Smooth muscle cell (in vitro differentiated cells): ENCODE measurements at regions not wholly inside any gene's neighbourhood (a gene's known extent, or its start where the extent isn't known, plus 50 kb on each side); places are given as distances from the start of the nearest gene placed in this dataset.

ENCODE experiments used
- DNase-seq: peaks from one replicate; lab custom pipeline; 2025; ENCODE audit not compliant: unreplicated experiment; lab: John Stamatoyannopoulos, UW
- H2AFZ ChIP-seq: fragments of 200-600 bp; sonication (generic); 2 replicates; pipeline ENCODE4 v1.6.0; 2016; ENCODE audit warnings: antibody characterized with exemption, low read depth, mild to moderate bottlenecking
- H3F3A ChIP-seq: fragments of 200-600 bp; sonication (generic); 2 replicates; pipeline ENCODE4 v1.6.0; 2017; ENCODE audit warnings: antibody characterized with exemption, low read depth
- H3K27ac ChIP-seq: fragments of 200-600 bp; sonication (generic); 2 replicates; pipeline ENCODE4 v1.5.1; 2016; ENCODE audit warnings: low read depth, mild to moderate bottlenecking
- H3K27me3 ChIP-seq: fragments of 200-600 bp; sonication (generic); 2 replicates; pipeline ENCODE4 v1.6.1; 2016; ENCODE audit warnings: low read depth, mild to moderate bottlenecking
- H3K36me3 ChIP-seq: fragments of 200-600 bp; sonication (generic); 2 replicates; pipeline ENCODE4 v1.5.1; 2016; ENCODE audit warnings: low read depth
- H3K4me1 ChIP-seq: fragments of 200-600 bp; sonication (generic); 2 replicates; pipeline ENCODE4 v1.5.1; 2016; ENCODE audit warnings: low read depth
- H3K4me2 ChIP-seq: fragments of 200-600 bp; sonication (generic); 2 replicates; pipeline ENCODE4 v1.6.0; 2016; ENCODE audit warnings: mild to moderate bottlenecking
- H3K4me3 ChIP-seq: fragments of 200-600 bp; sonication (generic); 2 replicates; pipeline ENCODE4 v1.5.1; 2016; ENCODE audit warnings: mild to moderate bottlenecking
- H3K79me2 ChIP-seq: fragments of 200-600 bp; sonication (generic); 2 replicates; pipeline ENCODE4 v1.6.0; 2016; ENCODE audit warnings: low read depth, mild to moderate bottlenecking
- H3K9ac ChIP-seq: fragments of 200-600 bp; sonication (generic); 2 replicates; pipeline ENCODE4 v1.6.0; 2016; ENCODE audit warnings: low read depth
- H3K9me3 ChIP-seq: fragments of 200-600 bp; sonication (generic); replicated peaks from 2 replicates; pipeline ENCODE4 v1.5.1; 2016; ENCODE audit warnings: low read depth
- H4K20me1 ChIP-seq: fragments of 200-600 bp; sonication (generic); 2 replicates; pipeline ENCODE4 v1.6.0; 2016; ENCODE audit warnings: low read depth
- WGBS: methylation state at CpG from one replicate; pipeline ENCODE4 v1.1.7; 2016; ENCODE audit warnings: low lambda C conversion rate; 5-methylcytosine and 5-hydroxymethylcytosine counted together
- TF ChIP-seq, protein P1 (sequence below): fragments of 200-600 bp; sonication (generic); IDR thresholded peaks from 2 replicates; pipeline ENCODE4 v1.5.1; 2017; ENCODE audit warnings: borderline replicate concordance, mild to moderate bottlenecking, antibody characterized with exemption; ENCODE audit not compliant: insufficient read depth, poor library complexity, severe bottlenecking

DNA sequence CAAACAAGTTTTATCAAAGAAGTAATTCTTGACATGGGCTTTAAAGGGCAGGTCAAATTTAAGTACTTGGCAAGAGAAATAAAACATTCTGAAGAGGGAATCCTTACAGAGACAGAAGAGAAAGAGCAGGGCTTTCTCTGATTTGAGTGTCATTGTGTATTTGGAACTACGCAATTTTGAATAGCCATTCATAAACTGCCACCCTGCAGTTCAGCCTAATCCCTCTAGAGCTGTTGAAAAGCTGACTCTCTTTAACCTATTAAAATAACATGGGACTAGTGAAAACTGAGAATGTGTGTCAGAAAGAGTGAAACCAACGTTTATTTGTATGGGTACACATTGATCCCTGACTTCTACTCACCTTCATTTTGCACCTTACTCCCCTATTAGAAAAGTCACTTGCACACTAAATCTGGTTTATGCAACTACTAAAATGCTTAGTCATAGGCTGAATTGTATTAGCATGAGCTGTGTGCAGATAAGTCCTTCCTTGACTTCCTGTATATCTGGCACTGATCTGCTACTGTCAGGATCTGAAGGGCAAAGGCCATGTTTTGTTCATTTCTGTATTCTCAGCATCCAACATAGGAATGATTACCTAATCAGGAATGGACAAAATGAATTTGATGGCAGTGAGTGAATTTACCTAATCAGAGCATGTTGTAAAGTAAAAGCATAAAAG lies 458.9 kb downstream of the NOVA1 start:
- no peaks in the 10 kb centered on the region for H3K36me3 ChIP-seq
- H3K27ac ChIP-seq = no peak overlapping the region
- H3K4me3 ChIP-seq = no peak overlapping the region
- no peak overlapping the region for H2AFZ ChIP-seq
- no peaks in the 10 kb centered on the region for H3F3A ChIP-seq
- no peaks in the 10 kb centered on the region for H3K9me3 ChIP-seq
- 31% methylated on average over 2 of the region's 2 CpGs for WGBS
- no peaks in the 10 kb centered on the region for H3K79me2 ChIP-seq
- TF ChIP-seq, protein P1, sequence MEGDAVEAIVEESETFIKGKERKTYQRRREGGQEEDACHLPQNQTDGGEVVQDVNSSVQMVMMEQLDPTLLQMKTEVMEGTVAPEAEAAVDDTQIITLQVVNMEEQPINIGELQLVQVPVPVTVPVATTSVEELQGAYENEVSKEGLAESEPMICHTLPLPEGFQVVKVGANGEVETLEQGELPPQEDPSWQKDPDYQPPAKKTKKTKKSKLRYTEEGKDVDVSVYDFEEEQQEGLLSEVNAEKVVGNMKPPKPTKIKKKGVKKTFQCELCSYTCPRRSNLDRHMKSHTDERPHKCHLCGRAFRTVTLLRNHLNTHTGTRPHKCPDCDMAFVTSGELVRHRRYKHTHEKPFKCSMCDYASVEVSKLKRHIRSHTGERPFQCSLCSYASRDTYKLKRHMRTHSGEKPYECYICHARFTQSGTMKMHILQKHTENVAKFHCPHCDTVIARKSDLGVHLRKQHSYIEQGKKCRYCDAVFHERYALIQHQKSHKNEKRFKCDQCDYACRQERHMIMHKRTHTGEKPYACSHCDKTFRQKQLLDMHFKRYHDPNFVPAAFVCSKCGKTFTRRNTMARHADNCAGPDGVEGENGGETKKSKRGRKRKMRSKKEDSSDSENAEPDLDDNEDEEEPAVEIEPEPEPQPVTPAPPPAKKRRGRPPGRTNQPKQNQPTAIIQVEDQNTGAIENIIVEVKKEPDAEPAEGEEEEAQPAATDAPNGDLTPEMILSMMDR = no peak
- DNase-seq = no peak
- no peaks in the 10 kb centered on the region for H3K27me3 ChIP-seq
- H3K9ac ChIP-seq = no peak overlapping the region
- H4K20me1 ChIP-seq = no peaks in the 10 kb centered on the region
- peaks cover 8% of the 10 kb centered on the region for H3K4me1 ChIP-seq
- no peak overlapping the region for H3K4me2 ChIP-seq

- Histone ChIP-seq H4K20me1 (no peaks in the 10 kb centered on the region), H3K4me3 (no peak overlapping the region), H3K36me3 (no peaks in the 10 kb centered on the region), H3K9ac (no peak overlapping the region), H3K4me2 (no peak overlapping the region), H3K27me3 (no peaks in the 10 kb centered on the region), H2AFZ (no peak overlapping the region), H3K4me1 (peaks cover 8% of the 10 kb centered on the region), H3K9me3 (no peaks in the 10 kb centered on the region), H3K79me2 (no peaks in the 10 kb centered on the region), H3F3A (no peaks in the 10 kb centered on the region), H3K27ac (no peak overlapping the region)
- TF ChIP-seq, protein P1 = peak; percentile 31
- no peak for DNase-seq
- WGBS = 50% methylated on average over 1 of the region's 1 CpG
Observed at GRCh38 chr14:26137161-26137560, 460.7 kb downstream of the NOVA1 start.

DNA sequence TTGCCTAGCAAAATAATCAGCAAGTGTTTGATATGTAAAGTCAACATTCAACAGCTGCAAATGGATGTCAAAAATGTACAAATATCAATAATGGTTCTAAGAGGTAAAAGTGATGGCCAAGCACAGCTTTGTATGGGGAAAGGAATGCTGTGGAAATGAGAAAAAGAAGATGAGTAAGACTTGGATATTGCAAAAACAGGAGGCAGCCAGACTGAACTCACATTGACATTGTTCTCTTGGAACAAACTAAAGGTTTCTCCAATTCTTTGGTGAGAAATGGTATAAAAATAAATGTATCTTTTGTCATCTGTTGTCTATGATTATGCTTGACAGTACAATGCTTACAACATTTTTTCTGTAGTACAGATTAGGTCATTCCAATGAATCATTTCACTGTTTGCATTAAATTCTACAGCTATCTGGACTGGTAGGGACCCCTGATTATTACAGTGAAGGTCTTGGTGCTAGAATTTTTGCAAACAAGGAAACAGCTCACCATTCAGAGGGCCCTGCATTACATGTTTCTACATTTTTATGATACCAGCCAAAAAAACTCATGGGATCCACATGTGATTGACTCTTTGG lies 465.7 kb downstream of the NOVA1 start:
- H3K9me3 ChIP-seq = no peaks in the 10 kb centered on the region
- H4K20me1 ChIP-seq = no peaks in the 10 kb centered on the region
- no peaks in the 10 kb centered on the region for H3K36me3 ChIP-seq
- no peak overlapping the region for H3K9ac ChIP-seq
- no peaks in the 10 kb centered on the region for H3F3A ChIP-seq
- no peak overlapping the region for H2AFZ ChIP-seq
- H3K27ac ChIP-seq = no peak overlapping the region
- DNase-seq = no peak
- H3K27me3 ChIP-seq = no peaks in the 10 kb centered on the region
- H3K4me1 ChIP-seq = no peaks in the 10 kb centered on the region
- TF ChIP-seq, protein P1 = no peak
- H3K79me2 ChIP-seq = no peaks in the 10 kb centered on the region
- H3K4me3 ChIP-seq = no peak overlapping the region
- no peak overlapping the region for H3K4me2 ChIP-seq

- 86% methylated on average over 1 of the region's 1 CpG for WGBS
- H3K9me3 ChIP-seq = no peaks in the 10 kb centered on the region
Observed at GRCh38 chr14:26130690-26131089, 467.1 kb downstream of the NOVA1 start.

More at GRCh38 chr14:26130690-26131089, 467.1 kb downstream of the NOVA1 start:
- TF ChIP-seq, protein P1 = no peak
- Histone ChIP-seq H3F3A (no peaks in the 10 kb centered on the region), H2AFZ (no peak overlapping the region), H3K79me2 (no peaks in the 10 kb centered on the region), H3K36me3 (no peaks in the 10 kb centered on the region), H3K4me3 (no peak overlapping the region), H3K4me2 (no peak overlapping the region), H3K9ac (no peak overlapping the region), H3K27me3 (no peaks in the 10 kb centered on the region), H4K20me1 (no peaks in the 10 kb centered on the region), H3K27ac (no peak overlapping the region), H3K4me1 (no peaks in the 10 kb centered on the region)
- DNase-seq = no peak
